Natural killer cell (primary cell): ENCODE measurements at regions not wholly inside any gene's neighbourhood (a gene's known extent, or its start where the extent isn't known, plus 50 kb on each side); places are given as distances from the start of the nearest gene placed in this dataset.

Experiments used
- ATAC-seq, 3 donors: fragments of 150-1000 bp in 2 of 3; fragments of 200-7000 bp in 1 of 3; cut with Tn5 transposase; 1 replicate in 1 of 3; 2 replicates in 2 of 3; pipeline ENCODE4 v1.10.0; 2021; ENCODE audit warnings: mild to moderate bottlenecking in 2 of 3, moderate library complexity in 2 of 3
- DNase-seq, 2 donors: peaks; one replicate each; pipeline versions ENCODE4 v3.0.0 to v3.0.0-alpha.2; 2013 to 2021; ENCODE audit warnings: mixed read lengths in 1 of 2
- H3K27ac ChIP-seq: one replicate; pipeline ENCODE4 v1.5.1; 2013; ENCODE audit warnings: mild to moderate bottlenecking, low read length
- H3K27me3 ChIP-seq: one replicate; pipeline ENCODE4 v1.6.1; 2013; ENCODE audit warnings: low read length; ENCODE audit not compliant: control insufficient read depth, insufficient read depth
- H3K36me3 ChIP-seq: one replicate; pipeline ENCODE4 v1.6.1; 2013; ENCODE audit warnings: low read length; ENCODE audit not compliant: control insufficient read depth, insufficient read depth
- H3K4me1 ChIP-seq: one replicate; pipeline ENCODE4 v1.6.1; 2013; ENCODE audit warnings: low read length; ENCODE audit not compliant: control insufficient read depth, insufficient read depth
- H3K4me3 ChIP-seq: one replicate; pipeline ENCODE4 v1.5.1; 2013; ENCODE audit warnings: low read length
- H3K9me3 ChIP-seq: one replicate; pipeline ENCODE4 v1.6.1; 2013; ENCODE audit warnings: low read length; ENCODE audit not compliant: control insufficient read depth, insufficient read depth
- H3K27ac Mint-ChIP-seq, 2 donors: one replicate each; pipeline ENCODE4 v1.8.0; 2022; ENCODE audit warnings: mild to moderate bottlenecking in 2 of 2, mixed read lengths in 2 of 2, moderate library complexity in 1 of 2
- H3K27me3 Mint-ChIP-seq, 2 donors: one replicate each; pipeline ENCODE4 v1.8.0; 2022; ENCODE audit warnings: low read depth in 2 of 2, mixed read lengths in 2 of 2
- H3K36me3 Mint-ChIP-seq: one replicate; pipeline ENCODE4 v1.8.0; 2022; ENCODE audit warnings: mixed read lengths
- H3K4me1 Mint-ChIP-seq, 2 donors: one replicate each; pipeline ENCODE4 v1.8.0; 2022; ENCODE audit warnings: mixed read lengths in 2 of 2
- H3K4me3 Mint-ChIP-seq: one replicate; pipeline ENCODE4 v1.8.0; 2022; ENCODE audit warnings: mild to moderate bottlenecking, moderate library complexity, mixed read lengths
- H3K9me3 Mint-ChIP-seq, 2 donors: one replicate each; pipeline ENCODE4 v1.8.0; 2022; ENCODE audit warnings: mixed read lengths in 2 of 2
- WGBS: methylation state at CpG from one replicate; pipeline ENCODE4 v1.1.7; 2013; ENCODE audit warnings: missing lambda C conversion rate; ENCODE audit not compliant: insufficient coverage; 5-methylcytosine and 5-hydroxymethylcytosine counted together
- intact Hi-C: fragments of 100-400 bp; cut with micrococcal nuclease; formaldehyde crosslinking; loops from one replicate; pipeline ENCODE4 v1.14.2; 2022
- TF ChIP-seq, protein P1 (sequence below): fragments of 200-600 bp; IDR thresholded peaks from one replicate; pipeline ENCODE4 v1.8.0; 2022; ENCODE audit warnings: antibody characterized with exemption

DNA sequence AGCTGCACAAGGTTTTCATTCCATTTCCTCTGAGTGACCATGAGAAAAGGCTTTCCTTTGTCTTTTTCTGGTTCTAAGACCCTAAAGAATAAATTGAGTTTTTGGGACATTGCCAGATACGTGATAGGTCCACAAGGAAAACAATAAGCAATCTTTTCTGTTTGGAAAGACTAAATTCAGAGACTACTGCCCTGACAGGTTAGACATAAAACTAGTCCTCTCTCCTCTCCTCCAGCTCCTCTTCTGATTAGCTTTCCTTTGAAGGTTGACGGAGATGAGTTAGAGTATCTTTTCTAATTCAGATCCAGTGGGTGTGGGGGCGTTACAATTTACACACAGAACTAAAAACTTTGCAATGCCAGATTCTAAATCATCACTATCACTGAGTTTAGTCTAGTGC is 57.8 kb upstream of the C1orf53 start:
- H3K27me3 Mint-ChIP-seq = peaks cover 4 to 10% of the 10 kb centered on the region in 2 donors
- WGBS = 88% methylated on average over 2 of the region's 3 CpGs
- no peaks in the 10 kb centered on the region for H3K36me3 Mint-ChIP-seq
- H3K4me3 Mint-ChIP-seq = no peak overlapping the region
- ATAC-seq (no peak), DNase-seq (no peak)
- H3K9me3 Mint-ChIP-seq = no peaks in the 10 kb centered on the region
- H3K27ac Mint-ChIP-seq = no peak overlapping the region
- H3K36me3 ChIP-seq = no peaks in the 10 kb centered on the region
- H3K27ac ChIP-seq = no peak overlapping the region
- no peaks in the 10 kb centered on the region for H3K27me3 ChIP-seq
- no peak overlapping the region for H3K4me3 ChIP-seq
- H3K4me1 ChIP-seq = no peaks in the 10 kb centered on the region
- peaks cover 5 to 10% of the 10 kb centered on the region in 2 donors for H3K4me1 Mint-ChIP-seq
- TF ChIP-seq, protein P1, sequence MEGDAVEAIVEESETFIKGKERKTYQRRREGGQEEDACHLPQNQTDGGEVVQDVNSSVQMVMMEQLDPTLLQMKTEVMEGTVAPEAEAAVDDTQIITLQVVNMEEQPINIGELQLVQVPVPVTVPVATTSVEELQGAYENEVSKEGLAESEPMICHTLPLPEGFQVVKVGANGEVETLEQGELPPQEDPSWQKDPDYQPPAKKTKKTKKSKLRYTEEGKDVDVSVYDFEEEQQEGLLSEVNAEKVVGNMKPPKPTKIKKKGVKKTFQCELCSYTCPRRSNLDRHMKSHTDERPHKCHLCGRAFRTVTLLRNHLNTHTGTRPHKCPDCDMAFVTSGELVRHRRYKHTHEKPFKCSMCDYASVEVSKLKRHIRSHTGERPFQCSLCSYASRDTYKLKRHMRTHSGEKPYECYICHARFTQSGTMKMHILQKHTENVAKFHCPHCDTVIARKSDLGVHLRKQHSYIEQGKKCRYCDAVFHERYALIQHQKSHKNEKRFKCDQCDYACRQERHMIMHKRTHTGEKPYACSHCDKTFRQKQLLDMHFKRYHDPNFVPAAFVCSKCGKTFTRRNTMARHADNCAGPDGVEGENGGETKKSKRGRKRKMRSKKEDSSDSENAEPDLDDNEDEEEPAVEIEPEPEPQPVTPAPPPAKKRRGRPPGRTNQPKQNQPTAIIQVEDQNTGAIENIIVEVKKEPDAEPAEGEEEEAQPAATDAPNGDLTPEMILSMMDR = no peak
- intact Hi-C loops = no loop called here
- no peaks in the 10 kb centered on the region for H3K9me3 ChIP-seq

DNA sequence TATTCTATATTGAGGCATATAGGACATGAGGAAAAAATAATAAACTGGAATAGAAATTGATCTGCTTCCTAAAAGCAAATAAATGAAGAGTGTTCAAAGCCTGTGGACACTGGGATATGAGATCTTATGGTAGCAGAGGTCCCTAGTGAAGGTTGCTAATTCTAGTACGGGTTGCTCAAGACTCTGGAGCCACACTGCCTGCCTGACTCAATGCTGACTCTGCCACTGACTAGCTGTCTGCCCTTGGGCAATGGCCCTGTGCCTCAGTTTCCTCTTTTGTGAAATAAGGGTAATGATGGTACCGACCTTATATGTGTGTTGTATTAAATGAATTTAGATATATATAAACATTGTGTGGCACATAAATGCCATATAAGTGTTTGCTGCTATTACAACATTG is 59.0 kb upstream of the C1orf53 start:
- peaks cover 5 to 10% of the 10 kb centered on the region in 2 donors for H3K4me1 Mint-ChIP-seq
- H3K36me3 Mint-ChIP-seq = no peaks in the 10 kb centered on the region
- no peak overlapping the region for H3K4me3 Mint-ChIP-seq

DNA sequence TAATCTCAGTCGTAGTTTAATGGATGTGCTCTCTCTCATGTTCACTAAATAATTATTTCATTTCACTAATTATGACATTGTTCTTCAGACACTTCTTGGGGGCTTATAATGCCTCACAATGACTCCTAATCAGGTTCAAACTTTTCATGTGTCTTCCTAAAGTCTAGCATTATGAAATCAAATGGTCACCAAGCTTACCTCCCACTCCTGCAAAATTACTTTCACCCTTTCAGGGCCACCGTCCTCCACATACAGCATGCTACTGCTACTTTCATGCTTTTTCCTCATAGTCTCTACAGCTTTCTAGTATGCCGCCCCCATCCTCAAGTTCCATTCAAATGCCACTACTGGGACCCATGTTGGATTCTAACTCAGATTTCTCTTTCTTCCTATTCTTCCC is 59.8 kb upstream of the C1orf53 start:
- intact Hi-C loops = no loop called here
- DNase-seq = no peak
- ATAC-seq = no peak

More for the DNA sequence above, 59.0 kb upstream of the C1orf53 start:
- Mint-ChIP-seq H3K9me3 (no peaks in the 10 kb centered on the region), H3K27ac (no peak overlapping the region), H3K27me3 (peaks cover 6 to 10% of the 10 kb centered on the region in 2 donors)
- 100% methylated on average over 2 of the region's 2 CpGs for WGBS
- no peak for DNase-seq
- ATAC-seq = no peak
- Histone ChIP-seq H3K4me1 (no peaks in the 10 kb centered on the region), H3K36me3 (no peaks in the 10 kb centered on the region), H3K9me3 (no peaks in the 10 kb centered on the region), H3K4me3 (no peak overlapping the region), H3K27ac (no peak overlapping the region), H3K27me3 (no peaks in the 10 kb centered on the region)
- TF ChIP-seq, protein P1 = no peak
- intact Hi-C loops = no loop called here

More for the DNA sequence above, 59.8 kb upstream of the C1orf53 start:
- no peak overlapping the region for H3K27ac Mint-ChIP-seq
- no peaks in the 10 kb centered on the region for H3K27me3 ChIP-seq
- H3K36me3 ChIP-seq = no peaks in the 10 kb centered on the region
- H3K4me1 Mint-ChIP-seq = peaks cover 5 to 10% of the 10 kb centered on the region in 2 donors
- H3K27me3 Mint-ChIP-seq = peaks cover 6 to 10% of the 10 kb centered on the region in 2 donors
- no peaks in the 10 kb centered on the region for H3K9me3 Mint-ChIP-seq
- H3K9me3 ChIP-seq = no peaks in the 10 kb centered on the region
- no peak overlapping the region for H3K4me3 ChIP-seq
- H3K27ac ChIP-seq = no peak overlapping the region
- no peaks in the 10 kb centered on the region for H3K4me1 ChIP-seq
- H3K36me3 Mint-ChIP-seq = no peaks in the 10 kb centered on the region
- TF ChIP-seq, protein P1 = no peak
- WGBS = 89% methylated on average over 3 of the region's 3 CpGs
- H3K4me3 Mint-ChIP-seq = no peak overlapping the region
